OCI-LY3 (cell line): ENCODE measurements at regions not wholly inside any gene's neighbourhood (a gene's known extent, or its start where the extent isn't known, plus 50 kb on each side); places are given as distances from the start of the nearest gene placed in this dataset.

Source experiments
- H2AFZ ChIP-seq: fragments of 200-600, 300-600 bp; shearing (Covaris generic); 2 replicates; pipeline ENCODE4 v1.6.0; 2014; ENCODE audit warnings: antibody characterized with exemption, low read depth, low read length
- H3K27ac ChIP-seq: fragments of 200-600, 300-600 bp; sonication (generic); 2 replicates; pipeline ENCODE4 v1.5.1; 2014; ENCODE audit warnings: mild to moderate bottlenecking, low read length, moderate library complexity, mixed read lengths
- H3K27me3 ChIP-seq: fragments of 200-600, 300-600 bp; sonication (generic); 2 replicates; pipeline ENCODE4 v1.6.1; 2014; ENCODE audit warnings: low read depth, low read length, mixed read lengths
- H3K36me3 ChIP-seq: fragments of 200-600, 300-600 bp; sonication (generic); replicated peaks from 2 replicates; pipeline ENCODE3; 2014; ENCODE audit warnings: low read depth, low read length, mixed read lengths
- H3K4me1 ChIP-seq: fragments of 300-600, 200-600 bp; sonication (generic); 2 replicates; pipeline ENCODE4 v1.6.1; 2014; ENCODE audit warnings: low read length, mixed read lengths
- H3K4me2 ChIP-seq: fragments of 200-600, 300-600 bp; sonication (generic); 2 replicates; pipeline ENCODE4 v1.6.1; 2014; ENCODE audit warnings: low read length, mixed read lengths
- H3K4me3 ChIP-seq: fragments of 300-600, 200-600 bp; sonication (generic); 2 replicates; pipeline ENCODE4 v1.5.1; 2014; ENCODE audit warnings: antibody characterized with exemption, mild to moderate bottlenecking, low read length, moderate library complexity
- H3K79me2 ChIP-seq: fragments of 300-600, 200-600 bp; shearing (Covaris generic); 2 replicates; pipeline ENCODE4 v1.6.1; 2014; ENCODE audit warnings: mild to moderate bottlenecking, low read length, mixed read lengths
- H3K9ac ChIP-seq: fragments of 300-600, 200-600 bp; shearing (Covaris generic); 2 replicates; pipeline ENCODE4 v1.6.0; 2014; ENCODE audit warnings: mild to moderate bottlenecking, low read length, moderate library complexity
- H3K9me3 ChIP-seq: fragments of 200-600, 300-600 bp; shearing (Covaris generic); 2 replicates; pipeline ENCODE4 v1.6.1; 2014; ENCODE audit warnings: low read length, mixed read lengths; ENCODE audit not compliant: insufficient read depth
- H4K20me1 ChIP-seq: fragments of 200-600, 300-600 bp; sonication (generic); 2 replicates; pipeline ENCODE4 v1.6.1; 2016; ENCODE audit warnings: low read length, mixed read lengths; ENCODE audit not compliant: insufficient read depth
- CTCF ChIP-seq: fragments of 200-600, 300-600 bp; sonication (generic); IDR thresholded peaks from 2 replicates; pipeline ENCODE4 v1.5.1; 2014; ENCODE audit warnings: antibody characterized with exemption, low read length, low read depth
- EZH2phosphoT487 ChIP-seq: fragments of 200-600 bp; shearing (Covaris generic); IDR thresholded peaks from 2 replicates; pipeline ENCODE4 v1.6.1; 2018; ENCODE audit warnings: antibody characterized with exemption, mixed run types, low read depth

GRCh38 chr3:72011485-72011884 lies 226.5 kb upstream of the PROK2 start:
- H2AFZ ChIP-seq: no peak overlapping the region
- H3K36me3 ChIP-seq: no peaks in the 10 kb centered on the region
- H3K9ac ChIP-seq: no peak overlapping the region
- no peak overlapping the region for H3K27ac ChIP-seq
- H3K4me1 ChIP-seq: peaks cover 17% of the 10 kb centered on the region
- H3K9me3 ChIP-seq: peaks cover 5% of the 10 kb centered on the region; the same call in 1 of the 2 replicates
- no peak overlapping the region for H3K4me2 ChIP-seq
- no peak overlapping the region for H3K4me3 ChIP-seq
- no peaks in the 10 kb centered on the region for H3K79me2 ChIP-seq
- H3K27me3 ChIP-seq: peaks cover 81% of the 10 kb centered on the region
- no peak for TF ChIP-seq EZH2phosphoT487
- TF ChIP-seq CTCF: no peak
- no peaks in the 10 kb centered on the region for H4K20me1 ChIP-seq

GRCh38 chr3:72009851-72010443 lies 225.0 kb upstream of the PROK2 start:
- H3K4me2 ChIP-seq: no peak overlapping the region

GRCh38 chr3:72008226-72008996 lies 223.5 kb upstream of the PROK2 start:
- TF ChIP-seq CTCF: no peak
- no peak for TF ChIP-seq EZH2phosphoT487
- H3K4me2 ChIP-seq: no peak overlapping the region
- no peak overlapping the region for H3K4me3 ChIP-seq
- H4K20me1 ChIP-seq: no peaks in the 10 kb centered on the region
- H3K9ac ChIP-seq: no peak overlapping the region
- H3K9me3 ChIP-seq: peaks cover 5% of the 10 kb centered on the region; the same call in 1 of the 2 replicates
- H3K36me3 ChIP-seq: no peaks in the 10 kb centered on the region
- H3K79me2 ChIP-seq: no peaks in the 10 kb centered on the region
- no peak overlapping the region for H2AFZ ChIP-seq
- peaks cover 71% of the 10 kb centered on the region for H3K27me3 ChIP-seq
- H3K27ac ChIP-seq: no peak overlapping the region
- peaks cover 5% of the 10 kb centered on the region; the same call in 1 of the 2 replicates for H3K4me1 ChIP-seq

More at GRCh38 chr3:72009851-72010443, 225.0 kb upstream of the PROK2 start:
- TF ChIP-seq CTCF (no peak), EZH2phosphoT487 (no peak)
- H2AFZ ChIP-seq: no peak overlapping the region
- H3K27me3 ChIP-seq: peaks cover 69% of the 10 kb centered on the region
- peaks cover 5% of the 10 kb centered on the region; the same call in 1 of the 2 replicates for H3K9me3 ChIP-seq
- H3K9ac ChIP-seq: no peak overlapping the region
- no peaks in the 10 kb centered on the region for H4K20me1 ChIP-seq
- H3K79me2 ChIP-seq: no peaks in the 10 kb centered on the region
- H3K27ac ChIP-seq: no peak overlapping the region
- peaks cover 5% of the 10 kb centered on the region; the same call in 1 of the 2 replicates for H3K4me1 ChIP-seq
- no peak overlapping the region for H3K4me3 ChIP-seq
- H3K36me3 ChIP-seq: no peaks in the 10 kb centered on the region
